SH-SY5Y (cell line): ENCODE measurements at regions not wholly inside any gene's neighbourhood (a gene's known extent, or its start where the extent isn't known, plus 50 kb on each side); places are given as distances from the start of the nearest gene placed in this dataset.

ENCODE experiments used
- GATA2 ChIP-seq: IDR thresholded peaks from 2 replicates; pipeline ENCODE4 v1.6.1; 2011; ENCODE audit warnings: mild to moderate bottlenecking, low read depth, low read length
- GATA3 ChIP-seq: IDR thresholded peaks from 2 replicates; pipeline ENCODE4 v1.6.1; 2011; ENCODE audit warnings: low read depth, mild to moderate bottlenecking, low read length, moderate library complexity

DNA sequence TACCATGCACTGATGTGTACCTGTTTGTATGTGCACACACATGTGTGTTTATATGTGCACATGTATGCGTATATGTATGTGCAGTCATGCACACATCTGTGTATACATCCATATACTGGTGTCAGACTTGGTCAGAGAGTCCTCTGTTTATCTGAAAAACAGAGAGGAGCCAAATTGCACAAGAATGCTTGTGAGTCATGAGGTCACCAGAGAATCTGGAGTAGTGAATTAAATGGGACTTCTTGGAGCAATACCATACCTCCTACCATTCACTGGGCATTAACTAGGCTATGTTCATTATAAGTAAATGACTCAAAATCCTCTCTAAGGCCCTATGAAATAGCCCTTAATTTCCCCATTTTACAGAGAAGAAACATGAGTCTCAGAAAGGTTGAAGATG, 272.1 kb upstream of the C1orf87 start:
- TF ChIP-seq GATA2 (no peak), GATA3 (no peak)

DNA sequence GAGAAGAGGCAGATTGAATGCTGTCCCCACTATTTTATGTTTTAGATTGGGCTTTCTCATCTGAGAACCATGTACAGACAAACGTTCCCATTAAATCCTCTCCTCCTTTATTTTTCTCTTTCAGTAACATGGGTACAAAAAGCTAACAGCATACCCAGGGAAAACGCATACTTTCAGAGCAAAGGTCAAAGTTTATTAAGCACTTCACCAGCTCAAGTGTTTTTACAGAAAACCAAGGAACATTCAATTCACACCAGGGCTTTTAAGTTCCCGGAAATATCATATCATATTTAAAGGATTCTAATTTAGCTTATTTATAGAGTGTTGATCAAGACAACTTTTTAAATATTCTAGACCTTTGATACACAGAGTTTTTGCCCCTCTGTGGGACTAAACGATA, 271.5 kb upstream of the C1orf87 start:
- TF ChIP-seq GATA2 (no peak), GATA3 (no peak)

DNA sequence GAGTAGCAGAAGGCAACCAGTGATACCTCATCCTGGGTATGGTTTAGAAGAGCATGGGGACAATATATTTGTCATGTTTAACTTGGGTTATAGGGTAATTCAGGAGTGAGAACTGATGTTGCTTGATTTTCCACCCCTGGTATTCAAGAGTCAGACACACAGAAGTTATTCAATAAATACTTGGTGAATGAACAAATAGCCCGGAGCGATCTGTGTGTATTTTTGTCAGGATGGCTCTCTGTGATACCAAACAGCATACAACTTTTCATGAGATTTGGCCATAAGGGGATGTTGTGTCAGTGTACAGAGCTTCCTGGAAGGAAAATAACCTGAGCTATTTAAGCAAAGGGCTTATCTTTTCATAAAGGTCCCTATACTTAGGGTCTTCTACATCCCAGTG, 270.2 kb upstream of the C1orf87 start:
- no peak for TF ChIP-seq GATA3
- no peak for TF ChIP-seq GATA2

DNA sequence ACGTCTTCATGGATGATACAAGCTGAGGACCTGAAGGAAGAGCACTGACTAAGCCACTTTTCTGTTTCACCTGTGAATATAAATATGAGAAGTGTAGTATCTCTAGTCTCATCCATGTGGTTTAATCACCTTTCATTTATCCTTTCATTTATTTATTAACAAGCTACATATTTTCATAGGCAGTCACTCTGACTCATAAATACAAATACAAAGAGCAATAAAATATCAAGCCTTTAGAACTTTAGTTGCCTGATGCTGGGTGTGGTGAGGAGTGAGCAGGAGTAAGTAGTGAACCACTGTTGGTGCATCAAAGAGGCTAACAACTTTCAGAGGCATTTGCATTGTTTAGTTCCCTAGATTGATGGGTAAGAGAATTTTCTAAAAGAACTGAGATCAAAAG, 269.0 kb upstream of the C1orf87 start:
- TF ChIP-seq GATA2 = no peak
- TF ChIP-seq GATA3 = no peak

DNA sequence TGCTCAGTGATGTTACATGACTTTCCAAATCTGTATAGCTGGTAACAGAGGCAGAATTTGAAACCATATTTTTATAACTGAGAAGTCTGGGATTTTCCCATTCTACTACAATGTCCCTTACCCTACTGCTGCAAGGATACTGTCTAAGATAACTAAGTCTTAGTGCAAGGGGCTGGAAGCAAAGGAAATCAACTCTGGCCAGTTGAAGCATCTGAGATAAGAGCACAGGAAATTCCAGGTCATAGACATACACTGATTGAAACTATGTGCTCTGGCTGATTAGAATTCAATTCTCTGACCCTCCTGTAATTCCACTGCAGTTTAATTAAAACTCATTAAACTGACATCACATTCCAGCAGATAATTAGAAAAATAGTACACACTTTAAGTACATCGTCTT, 267.7 kb upstream of the C1orf87 start:
- no peak for TF ChIP-seq GATA3
- TF ChIP-seq GATA2 = no peak

DNA sequence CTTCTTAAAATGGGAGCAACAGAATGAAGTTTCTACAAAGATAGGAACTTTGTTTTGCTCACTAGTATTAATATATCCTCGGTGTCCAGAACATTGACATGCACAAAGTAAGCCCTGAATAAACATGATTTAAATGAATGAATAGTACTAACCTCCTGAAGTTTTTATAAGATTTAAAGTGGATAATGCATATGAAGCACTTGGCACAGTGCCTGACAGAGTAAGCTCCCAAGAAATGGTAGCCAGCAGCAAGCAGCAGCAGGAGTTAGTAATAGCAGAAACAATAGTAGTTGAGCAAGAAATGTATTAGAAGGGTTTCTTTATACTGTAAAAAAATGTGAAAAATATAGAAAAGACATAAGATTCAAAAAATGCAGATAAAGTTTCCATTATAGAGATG, 258.1 kb upstream of the C1orf87 start:
- TF ChIP-seq GATA2 = no peak

DNA sequence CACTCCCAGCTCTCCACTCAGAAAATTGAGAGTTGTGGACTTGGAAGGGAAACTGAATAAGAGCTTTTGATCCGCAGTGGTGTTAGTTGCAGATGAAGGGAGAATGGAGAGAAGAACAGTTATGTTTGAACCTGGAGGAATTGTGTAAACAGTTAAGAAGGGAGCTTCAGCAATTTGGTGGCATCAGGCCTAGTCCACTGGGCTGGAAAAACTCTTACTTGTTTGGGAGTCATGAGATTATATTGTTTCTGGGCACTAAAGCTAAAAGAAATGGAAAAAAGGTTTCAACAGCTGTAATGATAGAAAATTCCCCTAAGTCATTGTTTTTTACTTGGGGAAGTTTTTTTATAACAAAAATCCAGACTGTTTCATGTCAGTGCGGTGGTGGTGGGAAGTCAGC, 256.1 kb upstream of the C1orf87 start:
- TF ChIP-seq GATA3 (no peak), GATA2 (no peak)

DNA sequence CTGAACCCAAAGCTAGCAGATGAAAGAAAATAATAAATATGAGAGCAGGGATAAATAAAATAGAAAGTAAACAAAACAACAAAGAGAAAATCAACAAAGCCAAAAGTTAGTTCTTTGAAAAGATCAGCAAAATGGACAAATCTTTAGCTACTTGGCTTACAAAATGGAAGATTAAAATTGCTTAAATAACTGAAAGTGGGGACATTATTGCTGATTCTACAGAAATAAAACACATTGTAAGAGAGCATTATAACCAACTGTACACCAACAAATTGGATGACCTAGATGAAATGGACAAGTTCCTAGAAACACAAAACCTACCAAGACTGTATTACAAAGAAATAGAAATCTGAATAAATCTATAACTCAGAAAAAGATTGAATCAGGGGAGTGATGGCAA, 238.3 kb upstream of the C1orf87 start:
- TF ChIP-seq GATA2 = no peak
- TF ChIP-seq GATA3 = no peak

DNA sequence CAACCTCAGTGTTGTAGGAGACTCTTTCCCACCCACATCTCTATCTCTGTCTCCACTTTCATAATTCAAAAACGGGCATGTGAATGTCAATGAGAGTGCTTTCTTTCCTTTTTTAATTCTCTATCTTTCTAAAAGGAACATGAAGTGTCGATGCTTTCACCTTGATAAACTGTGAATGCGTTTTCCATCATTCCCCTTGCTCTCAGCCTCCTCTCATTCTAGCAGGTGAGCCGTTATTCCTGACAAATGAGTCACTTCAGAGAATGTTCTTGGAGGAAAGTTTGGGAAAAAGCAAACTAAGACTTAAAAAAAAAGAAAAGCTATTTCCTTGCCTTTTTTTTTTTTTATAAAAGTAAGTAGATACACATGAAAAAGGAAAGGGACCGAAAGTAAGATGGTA, 226.0 kb upstream of the C1orf87 start:
- TF ChIP-seq GATA2 = no peak
- TF ChIP-seq GATA3 = no peak

DNA sequence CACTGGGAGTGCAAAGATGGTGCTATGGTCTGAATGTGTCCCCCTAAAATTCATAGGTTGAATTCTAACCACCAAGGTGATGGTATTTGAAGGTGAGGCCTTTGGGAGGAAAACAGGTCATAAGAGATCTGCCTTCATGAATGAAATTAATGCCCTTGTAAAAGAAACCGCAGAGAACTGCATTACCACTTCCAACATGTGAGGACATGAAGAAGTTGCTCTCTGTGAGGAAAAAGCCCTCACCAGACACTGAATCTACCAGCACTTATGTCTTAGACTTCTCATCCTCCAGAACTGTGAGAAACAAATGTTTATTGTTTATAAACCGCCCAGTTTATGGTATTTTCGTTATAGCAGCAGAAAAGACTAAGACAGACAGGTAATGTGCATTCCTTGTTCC, 224.7 kb upstream of the C1orf87 start:
- TF ChIP-seq GATA3 (no peak), GATA2 (no peak)

DNA sequence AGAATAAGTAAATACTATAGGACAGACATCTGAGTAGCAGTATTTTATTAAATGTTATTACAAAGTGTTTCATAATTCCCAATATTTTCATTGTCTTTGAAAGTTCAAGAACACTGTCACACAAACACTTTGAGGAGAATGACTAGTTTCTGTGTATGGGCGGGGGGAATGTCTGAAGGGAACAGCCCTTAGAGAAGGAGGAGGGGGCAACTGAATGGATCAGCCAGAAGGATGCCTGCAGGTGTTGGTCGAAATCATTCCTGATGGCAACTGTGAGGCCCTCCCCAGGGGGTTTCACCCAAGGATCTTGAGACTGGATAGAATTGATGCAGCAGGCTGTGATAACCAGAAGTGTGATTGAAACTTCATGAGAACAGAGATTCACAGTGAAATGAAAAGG, 223.2 kb upstream of the C1orf87 start:
- no peak for TF ChIP-seq GATA2
- TF ChIP-seq GATA3 = no peak

DNA sequence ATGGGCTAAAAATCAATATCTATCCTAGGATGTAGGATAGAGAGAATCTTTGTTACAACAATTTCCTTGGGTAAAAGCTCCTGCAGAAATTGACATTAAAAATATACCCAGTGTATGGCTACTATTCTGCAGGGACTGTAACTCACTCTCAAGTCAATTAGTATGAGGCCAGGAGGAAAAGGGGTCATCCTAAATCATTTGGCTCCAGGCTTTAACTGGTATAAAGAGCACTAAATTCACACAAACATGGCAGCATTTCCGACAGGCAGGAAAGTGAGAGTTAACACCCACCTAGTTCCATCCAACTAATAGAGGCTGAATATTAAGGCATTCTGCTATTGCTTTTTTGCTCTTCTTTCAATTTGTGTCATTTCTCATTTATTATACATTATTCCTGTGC, 218.6 kb upstream of the C1orf87 start:
- TF ChIP-seq GATA3 (no peak), GATA2 (no peak)

DNA sequence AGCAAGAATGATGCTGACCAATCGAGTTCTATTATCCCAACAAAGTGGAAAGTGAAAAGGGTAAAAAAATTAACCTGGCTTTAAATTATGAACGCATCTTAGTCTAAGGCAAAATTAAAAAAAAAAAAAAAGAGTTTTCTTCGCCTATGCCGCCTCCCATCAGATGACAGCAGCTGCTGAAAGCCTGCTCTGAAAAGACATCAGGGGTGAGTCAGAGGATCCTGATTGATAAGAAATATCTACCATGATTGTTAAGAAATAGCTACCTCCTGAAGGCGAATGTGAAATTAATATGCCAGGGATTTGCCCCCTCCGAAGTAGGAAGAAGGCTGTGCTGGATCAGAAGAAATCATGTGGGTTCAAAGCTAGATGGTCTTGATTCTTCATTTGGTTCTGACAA, 216.8 kb upstream of the C1orf87 start:
- no peak for TF ChIP-seq GATA3

DNA sequence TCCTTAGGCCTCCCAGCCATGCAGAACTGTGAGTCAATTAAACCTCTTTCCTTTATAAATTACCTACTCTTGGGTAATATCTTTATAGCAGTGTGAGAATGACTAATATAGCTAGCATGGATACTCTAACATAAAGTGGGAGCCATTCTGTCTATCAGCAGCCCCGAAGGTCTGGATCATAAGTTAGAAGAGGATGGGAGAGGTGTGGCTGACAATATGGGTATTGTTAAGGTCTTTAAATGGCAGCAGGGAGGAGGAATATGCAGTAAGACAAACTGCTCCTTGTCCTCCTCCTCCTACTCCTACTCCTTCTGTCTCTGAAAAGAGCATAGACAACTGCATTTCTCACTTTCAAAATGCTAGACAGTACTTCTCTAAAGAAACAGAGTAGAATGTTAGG, 214.0 kb upstream of the C1orf87 start:
- TF ChIP-seq GATA2 (no peak), GATA3 (no peak)

DNA sequence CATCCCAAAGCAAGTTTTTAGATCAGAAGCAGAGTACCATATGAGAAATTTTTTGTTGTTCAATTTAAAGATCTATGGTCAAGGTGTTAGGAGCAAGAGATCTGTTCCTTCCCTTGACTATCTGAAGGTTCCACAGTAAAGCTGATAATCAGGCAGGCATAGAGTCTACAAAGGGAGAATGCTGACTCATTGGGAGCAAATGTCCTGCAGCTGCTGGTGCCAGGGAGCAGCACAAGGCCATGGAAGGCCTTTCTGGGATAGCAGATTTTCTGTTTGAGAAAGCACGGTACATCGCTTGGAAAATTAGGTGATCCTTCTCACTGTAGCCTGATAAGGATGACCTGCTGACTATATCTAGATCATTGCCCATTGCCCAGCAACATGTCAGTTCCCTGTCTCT, 210.1 kb upstream of the C1orf87 start:
- TF ChIP-seq GATA2 (no peak), GATA3 (no peak)

DNA sequence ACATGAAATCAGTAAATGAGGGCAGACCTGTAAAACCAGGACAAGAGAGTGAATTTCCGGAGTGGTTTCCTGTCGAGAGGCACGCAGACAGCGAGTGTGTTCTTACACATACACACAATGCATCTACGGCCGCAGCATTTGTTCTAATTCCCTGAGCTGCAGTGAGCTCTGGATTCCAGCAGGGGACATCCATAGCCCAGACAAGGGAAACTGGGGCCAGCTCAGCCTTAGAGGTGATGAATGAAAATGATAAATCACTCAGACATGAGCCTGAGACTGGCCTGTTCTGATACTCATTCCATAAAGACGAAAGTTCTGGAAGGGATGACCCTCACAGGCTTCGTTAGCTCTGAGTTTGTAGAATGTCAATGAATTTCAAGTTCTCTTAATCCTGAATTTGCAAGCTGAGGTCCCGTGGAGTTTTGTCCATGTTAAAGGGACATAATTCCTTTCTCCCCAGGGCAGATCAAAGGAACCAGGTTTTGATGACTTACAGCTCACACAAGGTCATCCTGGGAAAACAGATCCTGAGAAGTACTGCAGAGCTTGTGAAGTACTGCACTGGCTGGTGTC, 207.9 kb upstream of the C1orf87 start:
- TF ChIP-seq GATA3 = no peak
- no peak for TF ChIP-seq GATA2
